ENCODE measurements at regions not wholly inside any gene's neighbourhood (a gene's known extent, or its start where the extent isn't known, plus 50 kb on each side); places are given as distances from the start of the nearest gene placed in this dataset.

DNA sequence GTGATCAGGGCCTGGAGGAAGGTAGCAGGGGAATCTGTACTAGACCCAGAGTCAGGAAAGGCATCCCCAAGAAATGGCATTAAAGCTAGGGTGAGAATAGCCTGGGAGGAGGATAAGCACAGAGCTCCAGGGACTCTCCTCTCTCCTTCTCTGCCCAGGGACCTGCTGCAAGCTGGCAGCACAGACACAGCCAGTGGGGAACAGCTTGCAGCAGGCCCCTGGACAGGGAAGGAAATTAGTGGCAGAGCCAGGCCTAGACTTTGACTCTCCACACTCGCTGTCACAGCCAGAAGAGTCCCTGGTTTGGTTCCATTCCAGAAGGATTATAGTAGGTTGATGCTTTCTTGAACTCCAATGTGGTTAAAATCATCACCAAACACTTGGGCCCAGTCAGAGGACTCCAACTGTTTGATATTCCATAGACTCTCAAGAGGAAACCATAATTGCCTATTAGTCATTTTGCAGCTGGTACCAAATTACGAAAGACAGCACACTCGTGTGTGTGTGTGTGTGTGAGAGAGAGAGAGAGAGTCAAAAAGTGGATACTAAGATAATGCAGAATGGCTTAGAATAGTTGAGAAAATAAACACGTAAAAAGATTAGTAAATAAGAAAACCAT lies 95.5 kb upstream of the ATP8B1 start:
- DNase-seq (ENCODE audit: low spot score): no peak
- ATAC-seq (ENCODE audit: low read depth): no peak
- Histone ChIP-seq H3K4me3 (ENCODE audit: severe bottlenecking) (no peak overlapping the region), H3K27ac (ENCODE audit: poor library complexity, severe bottlenecking) (peak overlapping the region; percentile 3), H3K27me3 (ENCODE audit: insufficient read depth, poor library complexity, severe bottlenecking) (no peaks in the 10 kb centered on the region), H3K9me3 (ENCODE audit: severe bottlenecking) (no peaks in the 10 kb centered on the region), H3K4me1 (ENCODE audit: insufficient read depth, poor library complexity, severe bottlenecking) (peaks cover 21% of the 10 kb centered on the region), H3K36me3 (ENCODE audit: low read depth) (no peaks in the 10 kb centered on the region)
- no peak for TF ChIP-seq CTCF (IDR thresholded peaks at IDR 0.05; ENCODE audit: poor library complexity, severe bottlenecking)

GRCh38 chr18:57895182-57895581 lies 92.1 kb upstream of the ATP8B1 start:
- Histone ChIP-seq H3K36me3 (ENCODE audit: low read depth) (no peaks in the 10 kb centered on the region), H3K4me3 (ENCODE audit: severe bottlenecking) (no peak overlapping the region), H3K27me3 (ENCODE audit: insufficient read depth, poor library complexity, severe bottlenecking) (no peaks in the 10 kb centered on the region), H3K4me1 (ENCODE audit: insufficient read depth, poor library complexity, severe bottlenecking) (no peaks in the 10 kb centered on the region), H3K9me3 (ENCODE audit: severe bottlenecking) (no peaks in the 10 kb centered on the region), H3K27ac (ENCODE audit: poor library complexity, severe bottlenecking) (no peak overlapping the region)
- ATAC-seq (ENCODE audit: low read depth) (no peak), DNase-seq (ENCODE audit: low spot score) (no peak)
- TF ChIP-seq CTCF (IDR thresholded peaks at IDR 0.05; ENCODE audit: poor library complexity, severe bottlenecking): no peak

DNA sequence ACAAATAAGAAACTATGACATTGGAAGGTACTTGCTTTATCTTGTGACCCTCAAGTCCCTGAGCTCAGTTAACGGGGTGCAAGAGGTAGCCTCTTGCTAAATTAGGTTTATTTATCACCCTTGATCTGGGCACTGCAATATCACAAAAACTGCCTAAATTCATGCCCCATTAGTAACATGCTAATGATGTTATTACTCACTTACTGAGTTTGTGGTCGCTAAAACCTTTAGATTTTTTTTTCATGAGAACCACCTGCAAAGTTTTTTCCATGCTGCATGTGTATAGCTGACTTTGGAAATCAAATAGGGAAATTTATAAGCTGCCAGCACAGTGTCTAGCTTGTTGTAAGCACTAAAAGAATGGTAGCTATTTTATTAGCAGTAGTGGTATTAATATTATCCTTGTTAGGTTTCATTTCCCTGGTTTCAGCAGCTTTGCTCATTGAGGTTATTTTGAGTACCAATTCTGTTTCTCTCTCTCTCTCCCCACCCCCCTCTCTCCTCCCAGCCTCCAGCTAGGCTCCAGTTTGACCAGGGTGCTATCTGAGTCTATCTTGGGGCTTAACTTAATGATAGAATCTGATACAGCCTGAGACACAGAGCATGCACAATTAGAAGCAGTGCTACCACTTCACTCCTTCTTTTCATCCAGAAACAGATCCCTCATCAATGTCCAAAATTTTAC lies 88.7 kb upstream of the ATP8B1 start:
- no peaks in the 10 kb centered on the region for H3K9me3 ChIP-seq (ENCODE audit: severe bottlenecking)
- no peaks in the 10 kb centered on the region for H3K27me3 ChIP-seq (ENCODE audit: insufficient read depth, poor library complexity, severe bottlenecking)
- H3K27ac ChIP-seq (ENCODE audit: poor library complexity, severe bottlenecking): no peak overlapping the region
- no peak for TF ChIP-seq CTCF (IDR thresholded peaks at IDR 0.05; ENCODE audit: poor library complexity, severe bottlenecking)
- H3K36me3 ChIP-seq (ENCODE audit: low read depth): no peaks in the 10 kb centered on the region
- no peak overlapping the region for H3K4me3 ChIP-seq (ENCODE audit: severe bottlenecking)
- ATAC-seq (ENCODE audit: low read depth): 0 out of 3 replicates have a peak, but pooled peaks have one; percentile 17
- no peaks in the 10 kb centered on the region for H3K4me1 ChIP-seq (ENCODE audit: insufficient read depth, poor library complexity, severe bottlenecking)
- DNase-seq (ENCODE audit: low spot score): no peak

GRCh38 chr18:57890266-57890665 lies 87.2 kb upstream of the ATP8B1 start:
- no peak for ATAC-seq (ENCODE audit: low read depth)
- no peak for TF ChIP-seq CTCF (IDR thresholded peaks at IDR 0.05; ENCODE audit: poor library complexity, severe bottlenecking)
- Histone ChIP-seq H3K27ac (ENCODE audit: poor library complexity, severe bottlenecking) (no peak overlapping the region), H3K36me3 (ENCODE audit: low read depth) (no peaks in the 10 kb centered on the region), H3K4me1 (ENCODE audit: insufficient read depth, poor library complexity, severe bottlenecking) (peaks cover 5% of the 10 kb centered on the region), H3K27me3 (ENCODE audit: insufficient read depth, poor library complexity, severe bottlenecking) (no peaks in the 10 kb centered on the region), H3K4me3 (ENCODE audit: severe bottlenecking) (no peak overlapping the region), H3K9me3 (ENCODE audit: severe bottlenecking) (no peaks in the 10 kb centered on the region)
- no peak for DNase-seq (ENCODE audit: low spot score)

DNA sequence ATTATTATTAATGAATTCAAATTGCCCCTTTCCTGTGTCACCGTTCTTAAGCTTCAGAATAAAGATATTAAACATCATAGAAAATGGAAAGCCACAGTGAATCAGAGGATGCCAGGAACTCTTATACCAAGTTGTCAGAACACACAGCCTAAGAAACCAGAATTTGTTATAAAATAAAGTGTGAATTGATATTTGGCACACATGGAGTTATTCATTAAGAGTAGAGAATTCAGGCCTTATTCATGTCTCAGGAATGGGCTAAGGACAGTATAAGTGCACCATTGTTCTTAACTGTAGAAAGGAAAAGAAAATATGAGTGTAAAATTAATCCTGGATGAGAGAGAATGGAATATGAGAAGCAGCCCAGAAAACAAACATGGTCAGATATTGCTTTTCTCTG lies 86.7 kb upstream of the ATP8B1 start:
- ATAC-seq (ENCODE audit: low read depth) (no peak), DNase-seq (ENCODE audit: low spot score) (no peak)
- peaks cover 5% of the 10 kb centered on the region for H3K4me1 ChIP-seq (ENCODE audit: insufficient read depth, poor library complexity, severe bottlenecking)
- H3K4me3 ChIP-seq (ENCODE audit: severe bottlenecking): no peak overlapping the region
- no peaks in the 10 kb centered on the region for H3K27me3 ChIP-seq (ENCODE audit: insufficient read depth, poor library complexity, severe bottlenecking)
- no peak for TF ChIP-seq CTCF (IDR thresholded peaks at IDR 0.05; ENCODE audit: poor library complexity, severe bottlenecking)
- no peaks in the 10 kb centered on the region for H3K36me3 ChIP-seq (ENCODE audit: low read depth)
- H3K27ac ChIP-seq (ENCODE audit: poor library complexity, severe bottlenecking): no peak overlapping the region
- H3K9me3 ChIP-seq (ENCODE audit: severe bottlenecking): no peaks in the 10 kb centered on the region
